Right lobe of liver (tissue), 6 donors: ENCODE measurements at regions not wholly inside any gene's neighbourhood (a gene's known extent, or its start where the extent isn't known, plus 50 kb on each side); places are given as distances from the start of the nearest gene placed in this dataset.

ENCODE experiments used
- ATAC-seq, 4 donors: fragments of 200-7000 bp; cut with Tn5 transposase; one replicate each; pipeline ENCODE4 v1.9.1; 2020; ENCODE audit warnings: mild to moderate bottlenecking in 4 of 4, moderate library complexity in 4 of 4
- DNase-seq, 3 donors: peaks; one replicate each; pipeline ENCODE4 v3.0.0-alpha.2; 2020
- H3K27ac ChIP-seq, 3 donors: fragments of 200-600 bp; one replicate each; pipeline ENCODE4 v1.8.0; 2022
- H3K27me3 ChIP-seq, 2 donors: fragments of 200-600 bp; one replicate each; pipeline ENCODE4 v1.8.0; 2022
- H3K36me3 ChIP-seq, 4 donors: fragments of 200-600 bp; sonication (generic) in 1 of 4; one replicate each; pipeline versions ENCODE4 v1.5.1 to v1.8.0; 2017 to 2022; ENCODE audit warnings: control low read depth in 1 of 4
- H3K4me1 ChIP-seq, 4 donors: fragments of 200-600 bp; sonication (generic) in 1 of 4; one replicate each; pipeline versions ENCODE4 v1.5.1 to v1.8.0; 2017 to 2022; ENCODE audit warnings: control low read depth in 1 of 4
- H3K4me3 ChIP-seq, 3 donors: fragments of 200-600 bp; one replicate each; pipeline ENCODE4 v1.8.0; 2022
- H3K9me3 ChIP-seq, 4 donors: fragments of 200-600 bp; sonication (generic) in 1 of 4; one replicate each; pipeline versions ENCODE4 v1.5.1 to v1.8.0; 2017 to 2022; ENCODE audit warnings: control low read depth in 1 of 4
- POLR2A ChIP-seq: fragments of 450-650 bp; IDR thresholded peaks from one replicate; pipeline ENCODE4 v1.6.1; 2017; ENCODE audit warnings: antibody characterized with exemption, mild to moderate bottlenecking
- WGBS: methylation state at CpG from one replicate; pipeline ENCODE4 v1.1.6; 2018; ENCODE audit warnings: low coverage, low lambda C conversion rate; ENCODE audit not compliant: insufficient coverage; ENCODE audit errors: missing lambda C conversion rate; 5-methylcytosine and 5-hydroxymethylcytosine counted together
- intact Hi-C, 2 donors: fragments of 100-400 bp; cut with DNase I; formaldehyde crosslinking; loops; one replicate each; pipeline versions ENCODE4 v1.11.2 to v1.14.1; 2022
- TF ChIP-seq, protein P1 (sequence below), 4 donors: fragments of 200-600 bp in 3 of 4; fragments of 450-650 bp in 1 of 4; IDR thresholded peaks; one replicate each; pipeline versions ENCODE4 v1.5.1 to v1.8.0; 2016 to 2022; ENCODE audit warnings: antibody characterized with exemption in 4 of 4, mild to moderate bottlenecking in 2 of 4
- donor health status: DM: no; HTN: yes; CAD: no.
- donor health status: DM: no; HTN: no; CAD: no.
- donor health status: DM: no; HTN: no; CAD: no.
- donor health status: DM: no; HTN: yes; CAD: no.
- donor health status: DM: no; HTN: yes; CAD: no.

GRCh38 chr14:38836539-38836938 is 266.5 kb downstream of the SEC23A start:
- DNase-seq = no peak
- no peak for ATAC-seq
- 88% methylated on average over 6 of the region's 7 CpGs for WGBS
- Histone ChIP-seq H3K4me1 (no peaks in the 10 kb centered on the region), H3K4me3 (no peak overlapping the region), H3K27ac (no peak overlapping the region), H3K27me3 (no peaks in the 10 kb centered on the region), H3K36me3 (no peaks in the 10 kb centered on the region), H3K9me3 (no peaks in the 10 kb centered on the region)
- TF ChIP-seq, protein P1, sequence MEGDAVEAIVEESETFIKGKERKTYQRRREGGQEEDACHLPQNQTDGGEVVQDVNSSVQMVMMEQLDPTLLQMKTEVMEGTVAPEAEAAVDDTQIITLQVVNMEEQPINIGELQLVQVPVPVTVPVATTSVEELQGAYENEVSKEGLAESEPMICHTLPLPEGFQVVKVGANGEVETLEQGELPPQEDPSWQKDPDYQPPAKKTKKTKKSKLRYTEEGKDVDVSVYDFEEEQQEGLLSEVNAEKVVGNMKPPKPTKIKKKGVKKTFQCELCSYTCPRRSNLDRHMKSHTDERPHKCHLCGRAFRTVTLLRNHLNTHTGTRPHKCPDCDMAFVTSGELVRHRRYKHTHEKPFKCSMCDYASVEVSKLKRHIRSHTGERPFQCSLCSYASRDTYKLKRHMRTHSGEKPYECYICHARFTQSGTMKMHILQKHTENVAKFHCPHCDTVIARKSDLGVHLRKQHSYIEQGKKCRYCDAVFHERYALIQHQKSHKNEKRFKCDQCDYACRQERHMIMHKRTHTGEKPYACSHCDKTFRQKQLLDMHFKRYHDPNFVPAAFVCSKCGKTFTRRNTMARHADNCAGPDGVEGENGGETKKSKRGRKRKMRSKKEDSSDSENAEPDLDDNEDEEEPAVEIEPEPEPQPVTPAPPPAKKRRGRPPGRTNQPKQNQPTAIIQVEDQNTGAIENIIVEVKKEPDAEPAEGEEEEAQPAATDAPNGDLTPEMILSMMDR (IDR thresholded peaks at IDR 0.05) = no peak
- no peak for TF ChIP-seq POLR2A
- intact Hi-C loops = no loop called here

GRCh38 chr14:38835874-38836273 is 267.2 kb downstream of the SEC23A start:
- DNase-seq = no peak
- WGBS = 80% methylated on average over 2 of the region's 18 CpGs

DNA sequence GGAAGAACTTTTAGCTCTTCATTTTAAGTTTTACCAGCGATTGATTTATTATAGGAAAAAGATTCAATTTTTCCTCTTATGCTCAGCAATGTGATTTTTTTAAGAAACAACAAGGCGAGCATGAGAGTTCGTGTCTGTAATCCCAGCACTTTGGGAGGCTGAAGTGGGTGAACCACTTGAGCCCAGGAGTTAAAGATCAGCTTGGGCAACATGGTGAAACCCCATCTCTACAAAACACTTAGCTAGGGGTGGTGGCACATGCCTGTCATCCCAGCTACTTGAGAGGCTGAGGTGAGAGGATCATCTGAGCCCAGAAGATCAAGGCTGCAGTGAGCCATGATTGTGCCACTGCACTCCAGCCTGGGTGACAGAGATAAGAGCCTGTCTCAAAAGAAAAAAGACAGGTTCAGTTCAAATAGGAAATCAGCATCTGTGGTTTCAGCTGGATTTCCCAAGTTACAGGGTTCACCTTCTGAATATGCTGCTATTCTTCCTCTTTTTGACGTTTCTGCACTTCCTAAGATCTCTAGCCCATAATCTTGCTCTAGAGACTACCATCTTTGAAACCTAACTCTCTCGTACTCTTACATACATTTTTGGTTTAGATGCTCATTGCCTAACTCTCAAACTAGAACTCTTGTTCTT is 274.7 kb downstream of the SEC23A start:
- Histone ChIP-seq H3K9me3 (no peaks in the 10 kb centered on the region), H3K4me3 (no peak overlapping the region), H3K36me3 (no peaks in the 10 kb centered on the region), H3K27ac (no peak overlapping the region), H3K27me3 (no peaks in the 10 kb centered on the region), H3K4me1 (no peaks in the 10 kb centered on the region)
- DNase-seq (no peak), ATAC-seq (no peak)
- TF ChIP-seq, protein P1 (IDR thresholded peaks at IDR 0.05) = no peak
- no peak for TF ChIP-seq POLR2A
- intact Hi-C loops = no loop called here
- 44% methylated on average over 5 of the region's 5 CpGs for WGBS

More at GRCh38 chr14:38835874-38836273, 267.2 kb downstream of the SEC23A start:
- no peaks in the 10 kb centered on the region for H3K27me3 ChIP-seq
- intact Hi-C loops = no loop called here
- H3K9me3 ChIP-seq = no peaks in the 10 kb centered on the region
- H3K4me1 ChIP-seq = no peaks in the 10 kb centered on the region
- H3K4me3 ChIP-seq = no peak overlapping the region
- TF ChIP-seq, protein P1 (IDR thresholded peaks at IDR 0.05) = no peak
- no peak for TF ChIP-seq POLR2A
- no peaks in the 10 kb centered on the region for H3K36me3 ChIP-seq
- ATAC-seq = peak in 1 of 4 donors; percentile 28
- no peak overlapping the region for H3K27ac ChIP-seq

DNA sequence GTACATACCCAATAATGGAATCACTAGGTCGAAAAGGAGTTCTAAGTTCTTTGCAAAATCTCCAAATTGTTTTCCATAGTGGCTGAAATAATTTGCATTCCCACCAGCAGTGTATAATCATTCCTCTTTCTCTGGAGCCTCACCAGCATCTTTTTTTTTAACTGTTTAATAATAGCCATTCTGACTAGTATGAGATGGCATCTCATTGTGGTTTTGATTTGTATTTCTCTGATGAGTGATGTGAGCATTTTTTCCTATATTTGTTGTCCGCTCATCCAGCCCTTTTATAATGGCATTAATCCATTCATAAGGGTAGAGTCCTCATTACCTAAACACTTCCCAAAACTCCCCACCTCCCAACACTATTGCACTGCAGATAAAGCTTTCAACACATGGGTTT is 278.3 kb downstream of the SEC23A start:
- WGBS = 40% methylated on average over 2 of the region's 2 CpGs
- Histone ChIP-seq H3K4me1 (no peaks in the 10 kb centered on the region), H3K36me3 (no peaks in the 10 kb centered on the region), H3K27me3 (no peaks in the 10 kb centered on the region), H3K9me3 (no peaks in the 10 kb centered on the region), H3K27ac (no peak overlapping the region), H3K4me3 (no peak overlapping the region)
- DNase-seq (no peak), ATAC-seq (no peak)
- TF ChIP-seq, protein P1 (IDR thresholded peaks at IDR 0.05) = no peak
- TF ChIP-seq POLR2A = no peak
- intact Hi-C loops = no loop called here
